Activated CD4-positive, alpha-beta T cell treated with anti-CD3 and anti-CD28 coated beads, Interleukin-2, Interleukin-4, amounts not matched to agents 100 ng/mL and 50 ng/mL, durations not matched to agents 16 hours and 8 hours (primary cell): ENCODE measurements at regions not wholly inside any gene's neighbourhood (a gene's known extent, or its start where the extent isn't known, plus 50 kb on each side); places are given as distances from the start of the nearest gene placed in this dataset.

Experiments used
- DNase-seq: peaks from one replicate; pipeline ENCODE4 v3.0.0-alpha.2; 2020; ENCODE audit warnings: low spot score

GRCh38 chr1:239008568-239008967, 377.8 kb upstream of the CHRM3 start:
- DNase-seq = no peak

GRCh38 chr1:239006276-239006675, 380.1 kb upstream of the CHRM3 start:
- DNase-seq = no peak

GRCh38 chr1:238999944-239000343, 386.4 kb upstream of the CHRM3 start:
- no peak for DNase-seq

- DNase-seq = no peak
Measured at GRCh38 chr1:238998577-238998976, 387.8 kb upstream of the CHRM3 start.

GRCh38 chr1:238991765-238992495, 394.4 kb upstream of the CHRM3 start:
- no peak for DNase-seq

GRCh38 chr1:238985312-238985711, 401.1 kb upstream of the CHRM3 start:
- DNase-seq = no peak

- no peak for DNase-seq
Measured at GRCh38 chr1:238982736-238983135, 403.6 kb upstream of the CHRM3 start.

GRCh38 chr1:238981317-238981933, 404.9 kb upstream of the CHRM3 start:
- no peak for DNase-seq

- DNase-seq = no peak
Measured at GRCh38 chr1:238980053-238980452, 406.3 kb upstream of the CHRM3 start.

GRCh38 chr1:238964631-238965030, 421.7 kb upstream of the CHRM3 start:
- no peak for DNase-seq

GRCh38 chr1:238962941-238963340, 423.4 kb upstream of the CHRM3 start:
- no peak for DNase-seq

- no peak for DNase-seq
Measured at GRCh38 chr1:238961790-238962189, 424.6 kb upstream of the CHRM3 start.

GRCh38 chr1:238960071-238960470, 426.3 kb upstream of the CHRM3 start:
- no peak for DNase-seq

- no peak for DNase-seq
Measured at GRCh38 chr1:238955934-238956333, 430.4 kb upstream of the CHRM3 start.

GRCh38 chr1:238954865-238955264, 431.5 kb upstream of the CHRM3 start:
- DNase-seq = no peak

- DNase-seq = no peak
Measured at GRCh38 chr1:238953448-238954010, 432.8 kb upstream of the CHRM3 start.

GRCh38 chr1:238951809-238952208, 434.6 kb upstream of the CHRM3 start:
- DNase-seq = peak; percentile 0

GRCh38 chr1:238950784-238951183, 435.6 kb upstream of the CHRM3 start:
- no peak for DNase-seq

- DNase-seq = no peak
Measured at GRCh38 chr1:238950017-238950416, 436.4 kb upstream of the CHRM3 start.

GRCh38 chr1:238944028-238944427, 442.3 kb upstream of the CHRM3 start:
- DNase-seq = no peak

GRCh38 chr1:238927899-238928298, 458.5 kb upstream of the CHRM3 start:
- DNase-seq = no peak

GRCh38 chr1:238916828-238917227, 469.5 kb upstream of the CHRM3 start:
- DNase-seq = no peak

GRCh38 chr1:238914346-238914745, 472.0 kb upstream of the CHRM3 start:
- DNase-seq = no peak

- no peak for DNase-seq
Measured at GRCh38 chr1:238913210-238913609, 473.2 kb upstream of the CHRM3 start.
